ENCODE measurements at regions not wholly inside any gene's neighbourhood (a gene's known extent, or its start where the extent isn't known, plus 50 kb on each side); places are given as distances from the start of the nearest gene placed in this dataset.
"Not testable (repeated sequence)": the region's sequence is repeated elsewhere in the genome, so short reads cannot be mapped to it uniquely, and the experiment has no call there.

GRCh38 chr16:65406116-65406515 is 284.3 kb upstream of the CDH11 start:
- ATAC-seq (ENCODE audit: low read depth) (no peak), DNase-seq (ENCODE audit: low spot score in 2 of 2) (no peak)
- Mint-ChIP-seq H3K27me3 (no peaks in the 10 kb centered on the region), H3K9me3 (no peaks in the 10 kb centered on the region), H3K36me3 (no peaks in the 10 kb centered on the region), H3K27ac (no peak overlapping the region), H3K4me3 (no peak overlapping the region), H3K4me1 (no peaks in the 10 kb centered on the region)

GRCh38 chr16:65394281-65394680 is 272.4 kb upstream of the CDH11 start:
- no peaks in the 10 kb centered on the region for H3K36me3 Mint-ChIP-seq
- no peak for DNase-seq (ENCODE audit: low spot score in 2 of 2)
- peaks cover 3% of the 10 kb centered on the region for H3K9me3 Mint-ChIP-seq
- H3K4me3 Mint-ChIP-seq, result no peak overlapping the region
- H3K4me1 Mint-ChIP-seq, result no peaks in the 10 kb centered on the region
- ATAC-seq (ENCODE audit: low read depth), result no peak
- H3K27me3 Mint-ChIP-seq, result no peaks in the 10 kb centered on the region
- no peak overlapping the region for H3K27ac Mint-ChIP-seq

DNA sequence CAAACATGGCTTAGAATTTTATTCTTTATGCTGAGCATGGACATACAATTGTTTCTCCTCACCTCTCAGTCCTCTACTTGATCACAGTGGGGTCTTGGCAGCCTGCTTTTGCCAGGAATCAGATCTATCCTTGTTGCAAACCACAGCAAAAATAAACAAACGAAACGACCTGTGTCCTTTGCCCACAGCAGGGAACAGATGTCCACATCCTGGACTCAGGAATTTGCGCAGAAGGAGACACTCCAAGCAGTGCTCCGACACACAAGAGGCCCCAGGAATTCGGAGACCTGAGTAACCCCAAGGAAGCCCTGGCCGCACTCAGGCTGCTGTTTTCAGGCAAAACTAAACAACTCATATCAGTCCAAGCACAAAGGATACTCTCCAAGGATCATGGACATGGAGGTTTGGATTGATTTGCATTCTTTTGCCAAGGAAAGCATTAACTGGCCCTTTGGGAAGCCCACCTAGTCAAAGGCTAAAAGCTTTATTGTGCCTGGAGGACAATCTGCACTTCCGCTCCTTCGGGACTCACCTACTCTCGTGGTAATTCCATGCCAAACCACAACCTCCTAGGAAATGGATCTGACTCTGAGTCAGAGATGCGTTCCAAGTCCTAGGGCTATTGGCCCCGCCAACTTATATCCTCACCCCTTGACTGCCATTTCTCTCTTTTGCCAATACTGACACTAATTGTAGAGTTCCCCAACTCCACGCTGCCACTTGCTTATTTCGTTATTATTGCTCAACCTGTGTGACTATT is 271.1 kb upstream of the CDH11 start:
- H3K27ac Mint-ChIP-seq, result no peak overlapping the region
- ATAC-seq (ENCODE audit: low read depth) (no peak), DNase-seq (ENCODE audit: low spot score in 2 of 2) (no peak)
- H3K4me1 Mint-ChIP-seq, result no peaks in the 10 kb centered on the region
- no peaks in the 10 kb centered on the region for H3K36me3 Mint-ChIP-seq
- H3K9me3 Mint-ChIP-seq, result peaks cover 6% of the 10 kb centered on the region
- no peak overlapping the region for H3K4me3 Mint-ChIP-seq
- H3K27me3 Mint-ChIP-seq, result no peaks in the 10 kb centered on the region

- ATAC-seq (ENCODE audit: low read depth) (no peak), DNase-seq (ENCODE audit: low spot score in 2 of 2) (no peak)
- Mint-ChIP-seq H3K27me3 (no peaks in the 10 kb centered on the region), H3K36me3 (no peaks in the 10 kb centered on the region), H3K4me1 (no peaks in the 10 kb centered on the region), H3K9me3 (peaks cover 13% of the 10 kb centered on the region), H3K27ac (no peak overlapping the region), H3K4me3 (no peak overlapping the region)
These were observed 266.7 kb upstream of the CDH11 start for GRCh38 chr16:65388592-65388991.

GRCh38 chr16:65386672-65387071 is 264.8 kb upstream of the CDH11 start:
- Mint-ChIP-seq H3K27me3 (no peaks in the 10 kb centered on the region), H3K9me3 (peaks cover 13% of the 10 kb centered on the region), H3K36me3 (no peaks in the 10 kb centered on the region), H3K27ac (no peak overlapping the region), H3K4me3 (no peak overlapping the region), H3K4me1 (no peaks in the 10 kb centered on the region)
- DNase-seq (ENCODE audit: low spot score in 2 of 2) (no peak), ATAC-seq (ENCODE audit: low read depth) (no peak)

DNA sequence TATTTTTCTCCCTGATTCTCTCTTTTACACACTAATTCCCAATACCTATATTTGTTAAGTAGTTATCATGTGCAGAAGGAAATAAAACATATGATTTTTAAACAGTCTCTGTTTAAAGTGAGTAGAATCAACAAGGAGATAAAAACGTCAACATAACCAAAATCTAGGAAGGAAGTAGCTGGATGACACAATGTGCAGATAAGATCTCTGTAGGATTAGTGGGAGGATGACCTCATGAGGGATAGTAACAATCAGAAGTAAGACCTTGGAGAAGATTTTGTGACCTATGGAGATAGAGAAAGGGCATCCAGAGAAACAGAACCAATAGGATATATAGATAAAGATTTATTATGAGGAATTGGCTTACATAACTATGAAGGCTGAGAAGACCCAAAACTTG is 262.6 kb upstream of the CDH11 start:
- no peaks in the 10 kb centered on the region for H3K4me1 Mint-ChIP-seq
- H3K36me3 Mint-ChIP-seq, result no peaks in the 10 kb centered on the region
- peaks cover 14% of the 10 kb centered on the region for H3K9me3 Mint-ChIP-seq
- H3K27me3 Mint-ChIP-seq, result no peaks in the 10 kb centered on the region
- no peak overlapping the region for H3K27ac Mint-ChIP-seq
- ATAC-seq (ENCODE audit: low read depth) (no peak), DNase-seq (ENCODE audit: low spot score in 2 of 2) (no peak)
- no peak overlapping the region for H3K4me3 Mint-ChIP-seq

DNA sequence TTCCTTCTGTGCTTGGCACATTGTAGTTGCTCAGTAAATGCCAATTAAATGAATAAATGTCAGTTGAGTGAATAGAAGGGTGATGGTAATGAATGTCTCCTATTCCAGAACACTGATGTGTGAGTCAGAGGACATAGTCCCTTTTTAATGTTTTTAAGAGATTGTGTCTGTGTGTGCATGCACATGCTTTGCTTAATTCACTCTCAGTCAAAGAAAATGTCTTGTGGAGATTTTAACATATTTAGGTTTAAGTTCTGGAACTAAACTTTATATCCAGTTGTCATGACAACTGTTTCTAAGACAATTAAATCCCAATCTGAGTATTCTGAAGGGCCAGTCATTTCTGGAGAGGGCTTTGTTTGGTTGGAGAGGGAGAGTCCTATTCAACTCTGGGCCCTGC is 255.3 kb upstream of the CDH11 start:
- no peak overlapping the region for H3K4me3 Mint-ChIP-seq
- H3K27ac Mint-ChIP-seq, result no peak overlapping the region
- peaks cover 1% of the 10 kb centered on the region for H3K9me3 Mint-ChIP-seq
- H3K4me1 Mint-ChIP-seq, result no peaks in the 10 kb centered on the region
- no peaks in the 10 kb centered on the region for H3K27me3 Mint-ChIP-seq
- H3K36me3 Mint-ChIP-seq, result no peaks in the 10 kb centered on the region
- DNase-seq (ENCODE audit: low spot score in 2 of 2) (no peak), ATAC-seq (ENCODE audit: low read depth) (no peak)

GRCh38 chr16:65376601-65377000 is 254.7 kb upstream of the CDH11 start:
- no peaks in the 10 kb centered on the region for H3K27me3 Mint-ChIP-seq
- no peaks in the 10 kb centered on the region for H3K36me3 Mint-ChIP-seq
- ATAC-seq (ENCODE audit: low read depth) (no peak), DNase-seq (ENCODE audit: low spot score in 2 of 2) (no peak)
- H3K4me3 Mint-ChIP-seq, result no peak overlapping the region
- H3K4me1 Mint-ChIP-seq, result no peaks in the 10 kb centered on the region
- H3K27ac Mint-ChIP-seq, result no peak overlapping the region
- peaks cover 1% of the 10 kb centered on the region for H3K9me3 Mint-ChIP-seq

DNA sequence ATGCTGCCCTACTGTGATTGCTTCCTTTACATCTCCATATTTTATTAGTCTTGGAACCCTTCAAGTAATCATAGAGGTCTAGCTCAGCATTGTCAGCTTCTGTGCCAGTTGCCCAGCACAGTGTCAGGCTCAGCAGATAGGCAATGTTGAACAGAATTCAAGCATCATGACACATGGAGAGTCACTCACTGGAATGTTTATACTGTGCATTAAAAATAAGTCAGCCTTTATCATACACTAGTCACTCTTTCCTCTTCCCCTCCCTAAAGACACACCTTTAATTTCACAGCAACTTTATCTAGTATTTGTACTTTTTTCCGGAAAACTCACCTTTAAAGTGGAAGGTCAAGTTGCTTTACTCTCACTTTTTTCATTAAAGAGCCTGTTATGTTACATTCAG is 253.8 kb upstream of the CDH11 start:
- ATAC-seq (ENCODE audit: low read depth), result no peak
- H3K36me3 Mint-ChIP-seq, result no peaks in the 10 kb centered on the region
- H3K4me3 Mint-ChIP-seq, result no peak overlapping the region
- no peaks in the 10 kb centered on the region for H3K9me3 Mint-ChIP-seq
- H3K27ac Mint-ChIP-seq, result no peak overlapping the region
- H3K27me3 Mint-ChIP-seq, result no peaks in the 10 kb centered on the region
- no peak for DNase-seq (ENCODE audit: low spot score in 2 of 2)
- H3K4me1 Mint-ChIP-seq, result no peaks in the 10 kb centered on the region

DNA sequence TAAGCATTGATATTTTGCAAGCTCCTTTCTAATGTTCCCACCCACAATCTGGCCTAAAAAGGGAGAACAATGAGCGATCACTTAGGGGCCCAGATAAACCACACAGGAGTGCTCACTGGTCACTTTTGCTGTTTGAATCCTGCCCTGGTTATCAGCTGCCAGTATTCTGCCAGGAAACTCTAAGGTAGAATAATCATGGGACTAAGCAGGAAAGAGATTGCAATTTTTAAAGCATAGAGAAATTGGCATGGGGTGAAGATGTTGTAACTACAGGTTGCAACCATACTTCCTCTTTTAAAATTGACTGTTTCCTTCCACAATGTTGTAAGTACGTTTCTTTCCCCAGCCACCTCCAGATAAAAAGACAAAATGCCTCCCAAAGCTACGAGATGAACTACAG is 251.2 kb upstream of the CDH11 start:
- no peaks in the 10 kb centered on the region for H3K4me1 Mint-ChIP-seq
- no peaks in the 10 kb centered on the region for H3K36me3 Mint-ChIP-seq
- H3K4me3 Mint-ChIP-seq, result no peak overlapping the region
- peaks cover 3% of the 10 kb centered on the region for H3K9me3 Mint-ChIP-seq
- DNase-seq (ENCODE audit: low spot score in 2 of 2) (no peak), ATAC-seq (ENCODE audit: low read depth) (no peak)
- no peak overlapping the region for H3K27ac Mint-ChIP-seq
- no peaks in the 10 kb centered on the region for H3K27me3 Mint-ChIP-seq

GRCh38 chr16:65372171-65372570 is 250.3 kb upstream of the CDH11 start:
- Mint-ChIP-seq H3K27me3 (no peaks in the 10 kb centered on the region), H3K9me3 (peaks cover 3% of the 10 kb centered on the region), H3K4me3 (no peak overlapping the region), H3K27ac (no peak overlapping the region), H3K4me1 (no peaks in the 10 kb centered on the region), H3K36me3 (no peaks in the 10 kb centered on the region)
- DNase-seq (ENCODE audit: low spot score in 2 of 2) (no peak), ATAC-seq (ENCODE audit: low read depth) (no peak)

DNA sequence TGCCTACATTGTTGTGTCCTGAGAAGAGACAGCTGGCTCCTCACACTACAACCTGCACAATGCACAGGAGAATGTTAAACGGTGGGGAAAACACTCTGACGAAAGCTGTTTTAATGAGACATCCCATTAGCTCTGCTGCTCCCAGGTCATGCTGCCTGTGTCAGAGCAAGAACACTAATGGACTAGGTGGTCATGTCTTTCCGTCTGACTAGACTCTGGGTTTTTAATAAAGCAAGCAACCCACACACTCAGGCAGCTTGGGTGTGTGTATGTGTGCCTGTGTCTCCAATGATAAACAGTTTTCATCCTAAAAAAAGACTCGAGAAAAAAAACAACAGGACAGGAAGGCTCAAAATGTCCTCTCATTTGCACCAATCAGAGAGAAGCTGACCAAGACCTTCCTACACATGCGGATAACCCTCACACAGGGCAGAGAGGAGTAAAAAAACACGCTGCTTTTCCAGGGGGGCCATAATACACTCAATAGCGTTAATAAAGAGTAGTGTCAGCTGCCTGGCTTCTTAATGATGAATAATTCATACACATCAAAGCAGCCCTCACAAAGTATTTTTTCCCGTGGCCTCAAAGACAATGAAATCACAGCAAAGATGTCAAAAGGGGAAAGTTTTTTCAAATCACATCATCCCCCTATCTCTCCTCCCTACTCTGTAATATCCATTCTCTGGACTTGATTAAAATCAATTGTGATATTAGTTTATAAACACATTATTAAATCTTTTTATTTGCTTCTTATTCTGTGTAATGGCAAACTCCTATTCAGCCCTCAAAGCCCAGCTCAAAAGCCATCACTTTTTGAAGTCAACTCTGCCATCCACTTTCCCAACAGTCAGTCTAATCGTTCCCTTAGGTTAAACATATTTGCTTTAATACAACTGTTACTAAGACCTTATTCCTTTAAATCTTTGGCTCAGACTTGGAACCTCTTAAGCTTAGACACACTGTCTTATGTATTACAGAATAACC is 244.2 kb upstream of the CDH11 start:
- no peak for DNase-seq (ENCODE audit: low spot score in 2 of 2)
- Mint-ChIP-seq H3K27ac (no peak overlapping the region), H3K4me3 (no peak overlapping the region), H3K36me3 (no peaks in the 10 kb centered on the region), H3K4me1 (no peaks in the 10 kb centered on the region), H3K9me3 (peaks cover 5% of the 10 kb centered on the region), H3K27me3 (no peaks in the 10 kb centered on the region)
- no peak for ATAC-seq (ENCODE audit: low read depth)

DNA sequence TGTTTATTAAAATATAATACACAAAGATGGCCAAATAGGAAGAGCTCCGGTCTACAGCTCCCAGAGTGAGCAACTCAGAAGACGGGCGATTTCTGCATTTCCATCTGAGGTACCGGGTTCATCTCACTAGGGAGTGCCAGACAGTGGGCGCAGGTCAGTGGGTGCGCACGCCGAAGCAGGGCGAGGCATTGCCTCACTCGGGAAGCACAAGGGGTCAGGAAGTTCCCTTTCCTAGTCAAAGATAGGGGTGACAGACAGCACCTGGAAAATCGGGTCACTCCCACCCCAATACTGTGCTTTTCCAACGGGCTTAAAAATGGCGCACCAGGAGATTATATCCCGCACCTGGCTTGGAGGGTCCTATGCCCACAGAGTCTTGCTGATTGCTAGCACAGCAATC is 234.9 kb upstream of the CDH11 start:
- H3K4me3 Mint-ChIP-seq; H3K4me1 Mint-ChIP-seq; H3K9me3 Mint-ChIP-seq; H3K27ac Mint-ChIP-seq; ATAC-seq (ENCODE audit: low read depth); H3K36me3 Mint-ChIP-seq; DNase-seq (ENCODE audit: low spot score in 2 of 2); H3K27me3 Mint-ChIP-seq: not testable (repeated sequence)

DNA sequence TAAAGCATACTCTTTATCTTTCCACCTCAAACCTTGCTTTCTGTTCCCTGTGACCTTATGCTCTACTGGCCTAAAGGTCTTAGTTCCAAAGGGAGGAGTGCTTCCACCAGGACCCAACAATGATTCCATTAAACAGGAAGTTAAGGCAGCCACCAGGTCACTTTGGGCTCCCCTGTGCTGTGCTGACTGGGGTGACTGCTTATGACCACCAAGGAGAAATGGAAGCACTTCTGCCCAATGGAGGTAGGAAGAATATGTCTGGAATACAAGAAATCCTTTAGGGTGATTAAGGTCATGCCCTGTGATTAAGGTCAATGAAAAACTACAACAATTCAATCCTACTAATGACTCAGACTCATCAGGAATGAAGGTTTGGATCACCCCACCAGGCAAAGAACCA is 233.8 kb upstream of the CDH11 start:
- no peaks in the 10 kb centered on the region for H3K36me3 Mint-ChIP-seq
- H3K27me3 Mint-ChIP-seq, result no peaks in the 10 kb centered on the region
- no peak for DNase-seq (ENCODE audit: low spot score in 2 of 2)
- H3K4me3 Mint-ChIP-seq, result no peak overlapping the region
- peaks cover 9% of the 10 kb centered on the region for H3K9me3 Mint-ChIP-seq
- H3K4me1 Mint-ChIP-seq, result no peaks in the 10 kb centered on the region
- no peak overlapping the region for H3K27ac Mint-ChIP-seq
- ATAC-seq (ENCODE audit: low read depth), result no peak
